RWPE2 (cell line): ENCODE measurements at regions not wholly inside any gene's neighbourhood (a gene's known extent, or its start where the extent isn't known, plus 50 kb on each side); places are given as distances from the start of the nearest gene placed in this dataset.
"Not testable (repeated sequence)": the region's sequence is repeated elsewhere in the genome, so short reads cannot be mapped to it uniquely, and the experiment has no call there.

Experiments
- ATAC-seq: fragments of 200-7000 bp; cut with Tn5 transposase; 3 replicates; pipeline ENCODE4 v1.9.1; 2021; ENCODE audit warnings: low read depth
- DNase-seq: peaks from one replicate; pipeline ENCODE4 v3.0.0-alpha.2; 2020; ENCODE audit warnings: low spot score
- H3K27ac ChIP-seq: fragments of 450-650 bp; 2 replicates; pipeline ENCODE4 v1.5.1; 2017; ENCODE audit warnings: mild to moderate bottlenecking; ENCODE audit not compliant: poor library complexity, severe bottlenecking
- H3K27me3 ChIP-seq: fragments of 250-450 bp; sonication (Bioruptor Pico); 2 replicates; pipeline ENCODE4 v1.5.1; 2021; ENCODE audit warnings: mild to moderate bottlenecking, moderate library complexity; ENCODE audit not compliant: insufficient read depth, poor library complexity, severe bottlenecking
- H3K36me3 ChIP-seq: fragments of 250-450 bp; sonication (Bioruptor Pico); 2 replicates; pipeline ENCODE4 v1.5.1; 2020; ENCODE audit warnings: low read depth, mild to moderate bottlenecking, moderate library complexity
- H3K4me1 ChIP-seq: fragments of 250-450 bp; sonication (Bioruptor Pico); 2 replicates; pipeline ENCODE4 v1.5.1; 2021; ENCODE audit warnings: mild to moderate bottlenecking, moderate library complexity; ENCODE audit not compliant: insufficient read depth, poor library complexity, severe bottlenecking
- H3K4me3 ChIP-seq: fragments of 250-450 bp; sonication (Bioruptor Pico); 2 replicates; pipeline ENCODE4 v1.5.1; 2021; ENCODE audit warnings: mild to moderate bottlenecking, moderate library complexity; ENCODE audit not compliant: severe bottlenecking
- H3K9me3 ChIP-seq: fragments of 250-450 bp; sonication (Bioruptor Pico); 2 replicates; pipeline ENCODE4 v1.5.1; 2021; ENCODE audit warnings: mild to moderate bottlenecking, moderate library complexity; ENCODE audit not compliant: severe bottlenecking
- CTCF ChIP-seq: fragments of 450-650 bp; IDR thresholded peaks from one replicate; pipeline ENCODE4 v1.5.1; 2017; ENCODE audit warnings: mild to moderate bottlenecking, moderate library complexity; ENCODE audit not compliant: poor library complexity, severe bottlenecking

- H3K36me3 ChIP-seq: no peaks in the 10 kb centered on the region
- ATAC-seq (no peak), DNase-seq (no peak)
- H3K9me3 ChIP-seq: no peaks in the 10 kb centered on the region
- no peak overlapping the region for H3K4me3 ChIP-seq
- H3K27ac ChIP-seq: no peak overlapping the region
- H3K4me1 ChIP-seq: no peaks in the 10 kb centered on the region
- H3K27me3 ChIP-seq: no peaks in the 10 kb centered on the region
- TF ChIP-seq CTCF: no peak
Observed at GRCh38 chr4:20078644-20079043, 173.1 kb upstream of the SLIT2 start.

- peak; percentile 20 for TF ChIP-seq CTCF
- DNase-seq (no peak), ATAC-seq (no peak; the same call in 2 of the 3 replicates)
- H3K9me3 ChIP-seq: no peaks in the 10 kb centered on the region
- H3K27ac ChIP-seq: no peak overlapping the region
- H3K36me3 ChIP-seq: no peaks in the 10 kb centered on the region
- no peak overlapping the region for H3K4me3 ChIP-seq
- no peaks in the 10 kb centered on the region for H3K27me3 ChIP-seq
- H3K4me1 ChIP-seq: no peaks in the 10 kb centered on the region
Observed at GRCh38 chr4:20075248-20075871, 176.3 kb upstream of the SLIT2 start.

DNA sequence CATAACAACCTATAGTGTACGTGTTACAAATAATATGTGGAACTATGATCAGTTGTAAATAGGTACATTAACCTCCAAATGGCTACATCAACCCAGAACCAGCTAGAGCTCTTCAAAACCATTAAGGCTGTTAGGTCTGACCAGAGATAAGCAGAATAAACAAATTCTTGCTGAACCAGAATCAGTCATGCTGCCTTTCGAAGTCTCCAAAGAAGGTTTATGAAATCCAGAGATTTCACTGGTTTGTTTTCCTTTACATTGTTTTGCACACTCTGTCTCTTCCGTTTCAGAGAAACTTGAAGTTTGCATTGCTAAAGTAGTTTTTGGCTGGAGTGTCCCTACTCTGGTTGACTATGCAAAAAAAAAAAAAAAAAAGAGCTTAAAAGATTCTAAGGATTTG, 177.3 kb upstream of the SLIT2 start:
- no peak overlapping the region for H3K27ac ChIP-seq
- ATAC-seq: no peak
- TF ChIP-seq CTCF: no peak
- no peak overlapping the region for H3K4me3 ChIP-seq
- DNase-seq: no peak
- H3K9me3 ChIP-seq: no peaks in the 10 kb centered on the region
- H3K4me1 ChIP-seq: no peaks in the 10 kb centered on the region
- H3K27me3 ChIP-seq: no peaks in the 10 kb centered on the region
- H3K36me3 ChIP-seq: no peaks in the 10 kb centered on the region

GRCh38 chr4:20065952-20066351, 185.8 kb upstream of the SLIT2 start:
- Histone ChIP-seq H3K4me3 (no peak overlapping the region), H3K27ac (no peak overlapping the region), H3K27me3 (no peaks in the 10 kb centered on the region), H3K9me3 (no peaks in the 10 kb centered on the region), H3K36me3 (no peaks in the 10 kb centered on the region), H3K4me1 (no peaks in the 10 kb centered on the region)
- no peak for ATAC-seq
- DNase-seq: no peak
- TF ChIP-seq CTCF: no peak

DNA sequence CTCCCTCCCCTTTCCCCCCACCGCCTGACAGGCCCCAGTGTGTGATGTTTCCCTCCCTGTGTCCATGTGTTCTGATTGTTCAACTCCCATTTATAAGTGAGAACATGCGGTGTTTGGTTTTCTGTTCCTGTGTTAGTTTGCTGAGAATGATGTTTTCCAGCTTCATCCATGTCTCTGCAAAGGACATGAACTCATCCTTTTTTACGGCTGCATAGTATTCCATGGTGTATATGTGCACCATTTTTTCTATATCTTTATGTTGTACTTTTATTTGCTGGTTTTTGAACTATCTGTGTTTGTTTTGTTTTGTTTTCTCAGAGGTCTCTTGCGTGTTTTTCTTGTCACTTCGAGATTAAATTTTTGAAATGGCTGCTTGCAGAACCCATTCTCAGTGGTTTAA, 188.8 kb upstream of the SLIT2 start:
- not testable (repeated sequence) for H3K27me3 ChIP-seq, H3K9me3 ChIP-seq, ATAC-seq, H3K4me3 ChIP-seq, H3K36me3 ChIP-seq, DNase-seq, H3K27ac ChIP-seq, H3K4me1 ChIP-seq
